LNCaP clone FGC (cell line): ENCODE measurements at regions not wholly inside any gene's neighbourhood (a gene's known extent, or its start where the extent isn't known, plus 50 kb on each side); places are given as distances from the start of the nearest gene placed in this dataset.

ENCODE experiments used
- DNase-seq: peaks from one replicate; pipeline ENCODE4 v3.0.0-alpha.2; 2011; ENCODE audit warnings: low read depth
- H3K4me3 ChIP-seq: 2 replicates; pipeline ENCODE4 v1.5.1; 2011; ENCODE audit warnings: mild to moderate bottlenecking, low read depth, low read length, control low read depth
- CTCF ChIP-seq: IDR thresholded peaks from 2 replicates; pipeline ENCODE4 v1.5.1; 2012; ENCODE audit warnings: mild to moderate bottlenecking; ENCODE audit not compliant: control insufficient read depth, insufficient read depth; ENCODE audit errors: extremely low read depth

- no peak for TF ChIP-seq CTCF
- DNase-seq: no peak
- no peak overlapping the region for H3K4me3 ChIP-seq
These were observed 74.1 kb downstream of the EFNB1 start for GRCh38 chrX:68902706-68903504.

- H3K4me3 ChIP-seq: no peak overlapping the region
- TF ChIP-seq CTCF: no peak
- DNase-seq: no peak
These were observed 72.7 kb downstream of the EFNB1 start for GRCh38 chrX:68901519-68901918.

- no peak for DNase-seq
- TF ChIP-seq CTCF: no peak
- no peak overlapping the region for H3K4me3 ChIP-seq
These were observed 69.8 kb downstream of the EFNB1 start for GRCh38 chrX:68898598-68898997.

- no peak overlapping the region for H3K4me3 ChIP-seq
- no peak for DNase-seq
- TF ChIP-seq CTCF: no peak
These were observed 68.5 kb downstream of the EFNB1 start for GRCh38 chrX:68897118-68897945.

- no peak overlapping the region for H3K4me3 ChIP-seq
- TF ChIP-seq CTCF: no peak
- no peak for DNase-seq
These were observed 67.8 kb downstream of the EFNB1 start for GRCh38 chrX:68896581-68896980.

- DNase-seq: no peak
- TF ChIP-seq CTCF: no peak
These were observed 67.0 kb downstream of the EFNB1 start for GRCh38 chrX:68895778-68896177.

More at GRCh38 chrX:68895778-68896177, 67.0 kb downstream of the EFNB1 start:
- no peak overlapping the region for H3K4me3 ChIP-seq
